Uterus (tissue), 3 donors: ENCODE measurements at regions not wholly inside any gene's neighbourhood (a gene's known extent, or its start where the extent isn't known, plus 50 kb on each side); places are given as distances from the start of the nearest gene placed in this dataset.
"Not testable (repeated sequence)": the region's sequence is repeated elsewhere in the genome, so short reads cannot be mapped to it uniquely, and the experiment has no call there.

ENCODE experiments used
- DNase-seq, 2 donors: peaks; one replicate each; pipeline ENCODE4 v3.0.0-alpha.2; 2019 to 2020
- H3K27ac ChIP-seq, 2 donors: fragments of 200-600 bp; sonication (generic); 1 replicate in 1 of 2; 2 replicates in 1 of 2; pipeline ENCODE4 v1.5.1; 2016 to 2018
- H3K27me3 ChIP-seq, 2 donors: fragments of 200-600 bp; sonication (generic); one replicate each; pipeline ENCODE4 v1.5.1; 2018 to 2019; ENCODE audit warnings: control low read depth in 1 of 2
- H3K36me3 ChIP-seq, 2 donors: fragments of 200-600 bp; sonication (generic); one replicate each; pipeline ENCODE4 v1.5.1; 2019; ENCODE audit warnings: control low read depth in 1 of 2
- H3K4me1 ChIP-seq, 2 donors: fragments of 200-600 bp; sonication (generic); one replicate each; pipeline ENCODE4 v1.5.1; 2018 to 2019; ENCODE audit warnings: control low read depth in 1 of 2
- H3K4me3 ChIP-seq, 2 donors: fragments of 200-600 bp; sonication (generic); 1 replicate in 1 of 2; 2 replicates in 1 of 2; pipeline ENCODE4 v1.5.1; 2018 to 2019; ENCODE audit warnings: mild to moderate bottlenecking in 1 of 2
- H3K9me3 ChIP-seq, 2 donors: fragments of 200-600 bp; sonication (generic); one replicate each; pipeline ENCODE4 v1.5.1; 2019; ENCODE audit warnings: control low read depth in 1 of 2
- POLR2A ChIP-seq, 2 donors: fragments of 450-650 bp; IDR thresholded peaks; one replicate each; pipeline ENCODE4 v1.6.1; 2016; ENCODE audit warnings: antibody characterized with exemption in 2 of 2, mild to moderate bottlenecking in 1 of 2, moderate library complexity in 1 of 2
- intact Hi-C: fragments of 100-400 bp; cut with DNase I; formaldehyde crosslinking; loops from one replicate; pipeline ENCODE4 v1.15.1; 2023; ENCODE audit warnings: low total_unique reads
- TF ChIP-seq, protein P1 (sequence below), 4 experiments: fragments of 200-600 bp in 2 of 4; fragments of 450-650 bp in 2 of 4; sonication (generic) in 2 of 4; IDR thresholded peaks; one replicate each; pipeline ENCODE4 v1.5.1; 2016 to 2019; ENCODE audit warnings: antibody characterized with exemption in 4 of 4, mild to moderate bottlenecking in 2 of 4, moderate library complexity in 1 of 4
- donor health status: DM: yes; HTN: yes; CAD: no.

DNA sequence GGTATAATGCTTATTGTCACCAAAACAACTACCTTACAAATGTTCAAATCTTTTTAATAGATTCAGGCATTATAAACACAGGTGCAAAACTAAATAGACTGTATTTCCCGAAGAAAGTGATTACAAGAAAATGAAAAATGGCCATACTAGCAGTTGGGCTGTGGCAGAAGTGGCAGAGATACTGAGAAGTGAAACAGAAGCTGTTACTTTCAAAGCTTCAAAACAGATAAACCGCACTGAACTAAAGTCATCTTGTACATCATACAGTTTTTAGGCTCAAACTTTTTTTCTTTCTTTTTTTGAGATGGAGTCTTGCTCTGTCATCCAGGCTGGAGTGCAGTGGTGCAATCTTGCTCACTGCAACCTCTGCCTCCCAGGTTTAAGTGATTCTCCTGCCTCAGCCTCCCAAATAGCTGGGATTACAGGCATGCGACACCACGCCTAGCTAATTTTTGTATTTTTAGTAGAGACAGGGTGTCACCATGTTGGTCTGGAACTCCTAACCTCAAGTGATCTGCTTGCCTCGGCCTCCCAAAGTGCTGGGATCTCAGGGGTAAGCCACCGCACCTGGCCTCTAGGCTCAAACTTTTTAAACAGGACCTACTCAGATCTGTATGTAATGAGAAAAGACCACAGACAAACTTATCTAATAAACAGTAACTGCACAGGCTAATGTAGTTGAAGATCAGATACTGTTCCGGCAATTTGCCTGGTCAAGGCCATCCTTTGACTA, 77.9 kb upstream of the SATB2 start:
- no peak overlapping the region for H3K4me3 ChIP-seq
- H3K27ac ChIP-seq = no peak overlapping the region
- no peaks in the 10 kb centered on the region for H3K4me1 ChIP-seq
- no peak for TF ChIP-seq POLR2A (IDR thresholded peaks at IDR 0.05)
- TF ChIP-seq, protein P1, sequence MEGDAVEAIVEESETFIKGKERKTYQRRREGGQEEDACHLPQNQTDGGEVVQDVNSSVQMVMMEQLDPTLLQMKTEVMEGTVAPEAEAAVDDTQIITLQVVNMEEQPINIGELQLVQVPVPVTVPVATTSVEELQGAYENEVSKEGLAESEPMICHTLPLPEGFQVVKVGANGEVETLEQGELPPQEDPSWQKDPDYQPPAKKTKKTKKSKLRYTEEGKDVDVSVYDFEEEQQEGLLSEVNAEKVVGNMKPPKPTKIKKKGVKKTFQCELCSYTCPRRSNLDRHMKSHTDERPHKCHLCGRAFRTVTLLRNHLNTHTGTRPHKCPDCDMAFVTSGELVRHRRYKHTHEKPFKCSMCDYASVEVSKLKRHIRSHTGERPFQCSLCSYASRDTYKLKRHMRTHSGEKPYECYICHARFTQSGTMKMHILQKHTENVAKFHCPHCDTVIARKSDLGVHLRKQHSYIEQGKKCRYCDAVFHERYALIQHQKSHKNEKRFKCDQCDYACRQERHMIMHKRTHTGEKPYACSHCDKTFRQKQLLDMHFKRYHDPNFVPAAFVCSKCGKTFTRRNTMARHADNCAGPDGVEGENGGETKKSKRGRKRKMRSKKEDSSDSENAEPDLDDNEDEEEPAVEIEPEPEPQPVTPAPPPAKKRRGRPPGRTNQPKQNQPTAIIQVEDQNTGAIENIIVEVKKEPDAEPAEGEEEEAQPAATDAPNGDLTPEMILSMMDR (IDR thresholded peaks at IDR 0.05) = no peak
- H3K9me3 ChIP-seq = no peaks in the 10 kb centered on the region
- DNase-seq = no peak
- intact Hi-C loops = no loop called here
- no peaks in the 10 kb centered on the region for H3K27me3 ChIP-seq
- no peaks in the 10 kb centered on the region for H3K36me3 ChIP-seq

- DNase-seq, H3K4me1 ChIP-seq, intact Hi-C loops, H3K27me3 ChIP-seq, H3K4me3 ChIP-seq, H3K9me3 ChIP-seq, H3K36me3 ChIP-seq, H3K27ac ChIP-seq: not testable (repeated sequence)
Observed at GRCh38 chr2:199533873-199534272, 76.1 kb upstream of the SATB2 start.

- TF ChIP-seq, protein P1 (IDR thresholded peaks at IDR 0.05) = no peak
- TF ChIP-seq POLR2A (IDR thresholded peaks at IDR 0.05) = no peak
- Histone ChIP-seq H3K4me3 (no peak overlapping the region), H3K27me3 (no peaks in the 10 kb centered on the region), H3K9me3 (no peaks in the 10 kb centered on the region), H3K27ac (no peak overlapping the region), H3K4me1 (no peaks in the 10 kb centered on the region), H3K36me3 (no peaks in the 10 kb centered on the region)
- DNase-seq = no peak
- intact Hi-C loops = no loop called here
Observed at GRCh38 chr2:199527071-199527470, 69.3 kb upstream of the SATB2 start.

DNA sequence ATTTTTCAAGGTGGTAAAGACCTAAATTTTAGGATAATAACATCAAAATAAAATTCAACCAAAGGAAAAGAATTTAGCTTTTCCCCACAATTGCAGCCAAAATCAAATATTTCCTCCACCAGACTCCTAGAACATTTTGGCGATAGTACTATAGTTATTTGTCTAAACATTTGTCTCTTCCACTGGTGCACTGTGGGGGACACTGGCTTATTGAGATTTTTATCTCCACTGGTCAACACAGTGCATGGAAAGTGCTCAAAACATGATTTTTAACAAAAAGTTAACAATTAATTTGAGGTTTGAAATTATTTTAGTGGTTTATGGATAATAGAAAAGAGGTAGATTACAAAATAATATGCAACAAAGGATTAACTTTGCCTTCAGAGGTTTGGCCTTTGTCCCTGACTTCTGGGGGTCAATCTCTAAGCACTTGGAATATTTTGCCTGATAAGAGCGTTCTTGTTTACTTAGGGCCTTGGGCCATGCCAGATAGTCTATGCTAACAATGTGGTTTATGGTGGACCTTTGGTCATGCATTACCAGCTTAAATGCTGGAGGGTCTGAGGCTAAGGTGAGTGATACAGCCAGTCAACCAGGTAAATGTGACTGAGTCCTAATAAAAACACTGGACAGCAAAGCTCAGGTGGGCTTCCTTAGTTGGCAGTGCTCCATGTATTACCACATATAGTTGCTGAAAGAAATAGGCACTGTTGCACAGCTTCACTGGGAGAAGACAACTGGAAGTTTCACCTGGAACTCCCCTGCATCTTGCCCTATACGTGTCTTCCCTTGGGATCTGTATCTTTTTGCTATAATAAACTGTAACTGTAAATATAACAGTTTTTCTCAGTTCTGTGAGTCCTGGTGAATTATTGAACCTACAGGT, 67.2 kb upstream of the SATB2 start:
- H3K36me3 ChIP-seq = no peaks in the 10 kb centered on the region
- DNase-seq = no peak
- intact Hi-C loops = no loop called here
- H3K27ac ChIP-seq = no peak overlapping the region
- no peak overlapping the region for H3K4me3 ChIP-seq
- no peaks in the 10 kb centered on the region for H3K4me1 ChIP-seq
- H3K27me3 ChIP-seq = no peaks in the 10 kb centered on the region
- no peaks in the 10 kb centered on the region for H3K9me3 ChIP-seq
- no peak for TF ChIP-seq POLR2A (IDR thresholded peaks at IDR 0.05)
- TF ChIP-seq, protein P1 (IDR thresholded peaks at IDR 0.05) = no peak

DNA sequence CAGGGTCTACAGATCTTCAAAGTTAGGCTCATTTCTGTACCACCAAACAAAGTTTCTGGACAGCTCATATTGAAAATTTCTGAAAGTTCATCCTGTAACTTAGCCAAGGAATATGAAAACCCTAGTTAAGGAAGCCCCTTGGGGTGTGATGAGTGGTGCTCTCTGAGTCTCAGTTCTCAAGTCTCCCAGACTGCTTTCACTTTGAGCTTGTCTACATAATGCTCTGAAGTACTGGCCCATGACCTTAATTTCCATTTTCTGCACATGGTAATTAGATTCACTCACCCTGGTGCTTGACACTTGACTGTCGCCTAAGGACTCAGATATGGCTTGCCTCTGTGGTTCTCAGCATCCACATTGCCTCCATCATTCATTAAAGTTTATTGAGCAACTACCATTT, 51.7 kb upstream of the SATB2 start:
- H3K27me3 ChIP-seq = no peaks in the 10 kb centered on the region
- H3K36me3 ChIP-seq = no peaks in the 10 kb centered on the region
- H3K9me3 ChIP-seq = no peaks in the 10 kb centered on the region
- TF ChIP-seq POLR2A (IDR thresholded peaks at IDR 0.05) = no peak
- TF ChIP-seq, protein P1 (IDR thresholded peaks at IDR 0.05) = no peak
- no peak for DNase-seq
- no peaks in the 10 kb centered on the region for H3K4me1 ChIP-seq
- intact Hi-C loops = no loop called here
- no peak overlapping the region for H3K4me3 ChIP-seq
- H3K27ac ChIP-seq = no peak overlapping the region
